ENCODE measurements at regions not wholly inside any gene's neighbourhood (a gene's known extent, or its start where the extent isn't known, plus 50 kb on each side); places are given as distances from the start of the nearest gene placed in this dataset.

DNA sequence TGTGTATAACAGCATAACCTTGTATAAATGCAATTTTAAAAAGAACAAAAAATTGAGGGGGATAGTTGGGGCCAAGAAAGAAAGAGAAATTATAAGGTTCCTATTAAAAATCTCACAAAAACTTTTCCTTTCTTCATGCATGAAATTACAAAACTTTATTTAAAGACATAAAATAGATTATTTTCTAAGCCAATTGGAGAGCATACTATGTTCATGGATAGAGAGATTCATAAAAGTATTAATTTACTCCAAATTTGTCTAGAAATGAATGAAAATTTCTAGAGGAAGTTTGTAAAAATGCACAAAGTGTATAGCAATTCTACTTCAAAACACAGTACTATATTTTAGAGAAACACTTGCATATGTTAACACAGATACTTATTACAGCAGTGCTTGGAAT lies 200.4 kb downstream of the PCSK1 start:
- no peak for TF ChIP-seq RAD21 (conservative IDR thresholded peaks at IDR 0.05 in 1 of 2, IDR thresholded peaks at IDR 0.05 in 1 of 2)
- no peak for TF ChIP-seq CTCF (IDR thresholded peaks at IDR 0.05)
- TF ChIP-seq CEBPB (IDR thresholded peaks at IDR 0.05) = no peak
- TF ChIP-seq CHD2 (IDR thresholded peaks at IDR 0.05; ENCODE audit: low read length, partially characterized antibody) = no peak

Measured in A549 (cell line).